GM18867 (cell line): ENCODE measurements at regions not wholly inside any gene's neighbourhood (a gene's known extent, or its start where the extent isn't known, plus 50 kb on each side); places are given as distances from the start of the nearest gene placed in this dataset.
"Not testable (repeated sequence)": the region's sequence is repeated elsewhere in the genome, so short reads cannot be mapped to it uniquely, and the experiment has no call there.

Source experiments
- ATAC-seq: cut with Tn5 transposase; IDR thresholded peaks from one replicate; pipeline ENCODE4 v1.9.1; 2021; ENCODE audit warnings: mild to moderate bottlenecking, moderate library complexity; ENCODE audit not compliant: unreplicated experiment

GRCh38 chrX:10469-11458, 270.4 kb upstream of the PLCXD1 start:
- ATAC-seq: not testable (repeated sequence)

GRCh38 chrX:13821-14443, 267.2 kb upstream of the PLCXD1 start:
- ATAC-seq: peak; percentile 44

GRCh38 chrX:14452-14851, 266.7 kb upstream of the PLCXD1 start:
- not testable (repeated sequence) for ATAC-seq

- peak; percentile 94 for ATAC-seq
Observed at GRCh38 chrX:18768-19454, 262.3 kb upstream of the PLCXD1 start.

- peak; percentile 21 for ATAC-seq
Observed at GRCh38 chrX:19455-19827, 261.7 kb upstream of the PLCXD1 start.

- peak; percentile 37 for ATAC-seq
Observed at GRCh38 chrX:19912-20571, 261.1 kb upstream of the PLCXD1 start.

- not testable (repeated sequence) for ATAC-seq
Observed at GRCh38 chrX:24139-24538, 257.0 kb upstream of the PLCXD1 start.
